H9 (cell line): ENCODE measurements at regions not wholly inside any gene's neighbourhood (a gene's known extent, or its start where the extent isn't known, plus 50 kb on each side); places are given as distances from the start of the nearest gene placed in this dataset.

ENCODE experiments used
- DNase-seq: peaks from one replicate; pipeline ENCODE4 v3.0.0-alpha.2; 2017
- H2AFZ ChIP-seq: one replicate; pipeline ENCODE4 v1.6.1; 2013; ENCODE audit warnings: mild to moderate bottlenecking, low read length, control low read depth, moderate library complexity
- H2AK5ac ChIP-seq: 2 replicates; pipeline ENCODE4 v1.6.1; 2013; ENCODE audit warnings: low read length, control low read depth, mixed read lengths; ENCODE audit not compliant: insufficient read length
- H2BK120ac ChIP-seq: one replicate; pipeline ENCODE4 v1.6.1; 2013; ENCODE audit warnings: low read depth, mild to moderate bottlenecking, low read length, control low read depth, inconsistent platforms; ENCODE audit not compliant: poor library complexity, severe bottlenecking
- H2BK12ac ChIP-seq: 2 replicates; pipeline ENCODE4 v1.6.1; 2013; ENCODE audit warnings: low read length, control low read depth, mixed read lengths, low read depth; ENCODE audit not compliant: insufficient read length
- H2BK15ac ChIP-seq: 2 replicates; pipeline ENCODE4 v1.6.1; 2013; ENCODE audit warnings: low read depth, low read length, control low read depth
- H2BK20ac ChIP-seq: one replicate; pipeline ENCODE4 v1.6.1; 2013; ENCODE audit warnings: low read depth, mild to moderate bottlenecking, low read length, control low read depth, inconsistent platforms; ENCODE audit not compliant: poor library complexity, severe bottlenecking
- H2BK5ac ChIP-seq: 2 replicates; pipeline ENCODE4 v1.6.1; 2013; ENCODE audit warnings: low read length, control low read depth, mixed read lengths; ENCODE audit not compliant: insufficient read length
- H3K14ac ChIP-seq: 2 replicates; pipeline ENCODE4 v1.6.1; 2013; ENCODE audit warnings: low read length, control low read depth; ENCODE audit not compliant: insufficient read depth
- H3K18ac ChIP-seq: 2 replicates; pipeline ENCODE4 v1.6.1; 2013; ENCODE audit warnings: low read depth, mild to moderate bottlenecking, mixed read lengths, low read length, control low read depth; ENCODE audit not compliant: insufficient read length
- H3K23ac ChIP-seq: 2 replicates; pipeline ENCODE4 v1.6.1; 2013; ENCODE audit warnings: low read length, control low read depth, mixed read lengths, low read depth; ENCODE audit not compliant: insufficient read length
- H3K23me2 ChIP-seq: 2 replicates; pipeline ENCODE4 v1.6.1; 2013; ENCODE audit warnings: low read depth, mild to moderate bottlenecking, mixed read lengths, low read length, control low read depth; ENCODE audit not compliant: insufficient read length, poor library complexity, severe bottlenecking
- H3K27ac ChIP-seq: 2 replicates; pipeline ENCODE4 v1.5.1; 2013; ENCODE audit warnings: low read length, control low read depth, mixed read lengths, low read depth; ENCODE audit not compliant: insufficient read length
- H3K27me3 ChIP-seq: 2 replicates; pipeline ENCODE4 v1.6.1; 2013; ENCODE audit warnings: low read length, control low read depth, inconsistent platforms; ENCODE audit not compliant: insufficient read depth
- H3K4ac ChIP-seq: 2 replicates; pipeline ENCODE4 v1.6.1; 2013; ENCODE audit warnings: low read depth, mild to moderate bottlenecking, control low read depth, inconsistent platforms, low read length, moderate library complexity
- H3K4me1 ChIP-seq: 2 replicates; pipeline ENCODE4 v1.6.1; 2013; ENCODE audit warnings: low read length, control low read depth, inconsistent platforms; ENCODE audit not compliant: insufficient read depth
- H3K4me2 ChIP-seq: 2 replicates; pipeline ENCODE4 v1.6.1; 2013; ENCODE audit warnings: low read length, control low read depth, mixed read lengths; ENCODE audit not compliant: insufficient read length, insufficient read depth
- H3K56ac ChIP-seq: 2 replicates; pipeline ENCODE4 v1.6.1; 2013; ENCODE audit warnings: low read depth, mild to moderate bottlenecking, mixed read lengths, low read length, control low read depth; ENCODE audit not compliant: insufficient read length
- H3K79me1 ChIP-seq: 2 replicates; pipeline ENCODE4 v1.6.1; 2013; ENCODE audit warnings: low read depth, mild to moderate bottlenecking, moderate library complexity, low read length, control low read depth, inconsistent platforms; ENCODE audit not compliant: insufficient read depth, poor library complexity, severe bottlenecking
- H3K79me2 ChIP-seq: 2 replicates; pipeline ENCODE4 v1.6.1; 2013; ENCODE audit warnings: low read length, control low read depth, inconsistent platforms; ENCODE audit not compliant: insufficient read depth
- H3K9ac ChIP-seq: 2 replicates; pipeline ENCODE4 v1.6.1; 2013; ENCODE audit warnings: low read length, control low read depth, mixed read lengths; ENCODE audit not compliant: insufficient read length; ENCODE audit errors: extremely low read depth
- H3K9me3 ChIP-seq: one replicate; pipeline ENCODE4 v1.6.1; 2013; ENCODE audit warnings: low read depth, low read length, inconsistent platforms; ENCODE audit not compliant: control insufficient read depth
- H3T11ph ChIP-seq: one replicate; pipeline ENCODE4 v1.6.1; 2013; ENCODE audit warnings: mild to moderate bottlenecking, low read length, control low read depth, inconsistent platforms
- H4K20me1 ChIP-seq: one replicate; pipeline ENCODE4 v1.6.1; 2013; ENCODE audit not compliant: control insufficient read depth, insufficient read length, insufficient read depth
- H4K5ac ChIP-seq: 2 replicates; pipeline ENCODE4 v1.6.1; 2013; ENCODE audit warnings: low read depth, mild to moderate bottlenecking, mixed read lengths, low read length, control low read depth; ENCODE audit not compliant: insufficient read length
- H4K8ac ChIP-seq: replicated peaks from 2 replicates; pipeline ENCODE4 v1.6.1; 2013; ENCODE audit warnings: low read length, control low read depth, mixed read lengths, low read depth; ENCODE audit not compliant: insufficient read length
- H4K91ac ChIP-seq: 2 replicates; pipeline ENCODE4 v1.6.1; 2013; ENCODE audit warnings: low read depth, mild to moderate bottlenecking, moderate library complexity, mixed read lengths, low read length, control low read depth; ENCODE audit not compliant: insufficient read length
- H3K27ac Mint-ChIP-seq, 3 experiments: 2 replicates in 2 of 3; 3 replicates in 1 of 3; pipeline ENCODE4 v1.8.0; 2020 to 2021; ENCODE audit warnings: mixed read lengths in 3 of 3, mild to moderate bottlenecking in 1 of 3, moderate library complexity in 1 of 3
- H3K27me3 Mint-ChIP-seq: 2 replicates; pipeline ENCODE4 v1.8.0; 2021; ENCODE audit warnings: low read depth, mild to moderate bottlenecking, moderate library complexity, mixed read lengths
- H3K36me3 Mint-ChIP-seq, 3 experiments: 2 replicates in 2 of 3; 3 replicates in 1 of 3; pipeline ENCODE4 v1.8.0; 2020 to 2021; ENCODE audit warnings: low read depth in 3 of 3, mixed read lengths in 3 of 3; ENCODE audit not compliant: insufficient read depth in 1 of 3
- H3K4me1 Mint-ChIP-seq, 2 experiments: 2 replicates each; pipeline ENCODE4 v1.8.0; 2020; ENCODE audit warnings: mixed read lengths in 2 of 2
- H3K4me3 Mint-ChIP-seq, 2 experiments: 2 replicates in 1 of 2; 3 replicates in 1 of 2; pipeline ENCODE4 v1.8.0; 2020 to 2021; ENCODE audit warnings: mild to moderate bottlenecking in 2 of 2, mixed read lengths in 2 of 2, moderate library complexity in 1 of 2
- H3K9me3 Mint-ChIP-seq, 2 experiments: 2 replicates in 1 of 2; 3 replicates in 1 of 2; pipeline ENCODE4 v1.8.0; 2020; ENCODE audit warnings: mild to moderate bottlenecking in 2 of 2, mixed read lengths in 2 of 2, moderate library complexity in 1 of 2
- CTCF ChIP-seq: fragments of 200-600 bp; sonication (generic); conservative IDR thresholded peaks from 3 replicates; pipeline ENCODE4 v1.8.0; 2021; ENCODE audit warnings: antibody characterized with exemption, mild to moderate bottlenecking
- WGBS: extraction: QIAGEN DNeasy Blood & Tissue Kit; methylation state at CpG from one replicate; pipeline ENCODE4 v1.1.7; 2013; ENCODE audit warnings: missing lambda C conversion rate, low lambda C conversion rate, mixed read lengths; ENCODE audit not compliant: insufficient read length; ENCODE audit errors: extremely low coverage; 5-methylcytosine and 5-hydroxymethylcytosine counted together

DNA sequence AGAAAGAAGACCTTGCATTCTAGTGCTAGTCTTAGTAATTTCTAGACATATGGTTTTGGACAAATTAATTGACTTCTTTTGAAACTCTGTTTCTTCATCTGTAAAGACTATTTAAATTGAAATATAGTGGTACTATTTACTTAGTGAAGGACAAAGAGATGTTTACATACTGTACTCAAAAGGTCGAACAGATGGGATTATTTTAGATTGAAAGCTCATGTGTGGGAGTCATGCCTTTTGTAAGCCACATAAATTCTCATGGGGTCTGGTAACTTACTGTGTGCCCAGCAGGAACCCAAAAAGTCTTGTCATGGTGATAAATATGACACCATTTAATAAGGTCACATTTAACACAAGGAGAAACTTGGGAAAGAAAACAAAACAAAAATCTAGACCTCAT lies 368.2 kb upstream of the CITED2 start:
- Mint-ChIP-seq H3K27ac (no peak overlapping the region), H3K27me3 (no peaks in the 10 kb centered on the region), H3K9me3 (no peaks in the 10 kb centered on the region), H3K4me3 (no peak overlapping the region), H3K4me1 (no peaks in the 10 kb centered on the region), H3K36me3 (no peaks in the 10 kb centered on the region)
- Histone ChIP-seq H3K79me1 (no peaks in the 10 kb centered on the region), H3K9ac (no peak overlapping the region), H2AFZ (no peak overlapping the region), H3K4me2 (no peak overlapping the region), H3K23me2 (no peaks in the 10 kb centered on the region), H2BK15ac (no peak overlapping the region), H4K8ac (no peak overlapping the region), H3K56ac (no peak overlapping the region), H4K91ac (no peak overlapping the region), H3K27ac (no peak overlapping the region), H3K27me3 (no peaks in the 10 kb centered on the region), H3K23ac (no peak overlapping the region), H4K20me1 (no peaks in the 10 kb centered on the region), H2BK12ac (no peak overlapping the region), H3K4ac (no peak overlapping the region), H3K14ac (no peak overlapping the region), H3K18ac (no peak overlapping the region), H3K79me2 (no peaks in the 10 kb centered on the region), H4K5ac (no peak overlapping the region), H3K4me1 (no peaks in the 10 kb centered on the region), H3T11ph (no peak overlapping the region), H2BK120ac (no peak overlapping the region), H2AK5ac (no peak overlapping the region), H2BK20ac (no peak overlapping the region), H2BK5ac (no peak overlapping the region), H3K9me3 (no peaks in the 10 kb centered on the region)
- no CpG with 5 or more reads among the region's 1 CpG for WGBS
- no peak for DNase-seq
- TF ChIP-seq CTCF, result no peak
